HG03175 (cell line): ENCODE measurements at regions not wholly inside any gene's neighbourhood (a gene's known extent, or its start where the extent isn't known, plus 50 kb on each side); places are given as distances from the start of the nearest gene placed in this dataset.
"Not testable (repeated sequence)": the region's sequence is repeated elsewhere in the genome, so short reads cannot be mapped to it uniquely, and the experiment has no call there.

Experiments
- ATAC-seq: cut with Tn5 transposase; IDR thresholded peaks from one replicate; pipeline ENCODE4 v1.9.1; 2021; ENCODE audit warnings: mild to moderate bottlenecking, moderate library complexity; ENCODE audit not compliant: unreplicated experiment

DNA sequence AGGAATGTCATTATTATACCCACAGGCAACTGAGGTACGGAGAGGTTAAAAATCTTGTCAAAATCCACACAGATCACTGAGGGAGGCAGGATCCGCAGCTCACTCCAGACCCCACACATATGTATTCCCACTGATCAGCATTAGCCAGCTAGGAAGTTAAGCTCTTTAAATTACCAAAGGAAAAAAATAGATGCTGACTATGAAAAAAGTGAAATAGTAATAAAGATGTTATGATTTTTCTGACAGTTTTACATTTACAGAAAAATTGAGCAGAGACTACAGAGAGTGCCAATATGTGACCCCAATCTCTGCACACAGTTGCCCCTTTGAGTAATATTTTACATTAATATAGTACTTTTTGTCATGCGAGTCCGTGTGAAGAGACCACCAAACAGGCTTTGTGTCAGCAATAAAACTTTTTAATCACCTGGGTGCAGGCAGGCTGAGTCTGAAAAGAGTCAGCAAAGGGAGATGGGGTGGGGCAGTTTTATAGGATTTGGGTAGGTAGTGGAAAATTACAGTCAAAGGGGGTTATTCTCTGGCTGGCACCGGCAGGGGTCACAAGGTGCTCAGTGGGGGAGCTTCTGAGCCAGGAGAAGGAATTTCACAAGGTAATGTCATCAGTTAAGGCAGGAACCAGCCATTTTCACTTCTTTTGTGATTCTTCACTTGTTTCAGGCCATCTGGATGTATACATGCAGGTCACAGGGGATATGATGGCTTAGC, 61.9 kb upstream of the NAA35 start:
- not testable (repeated sequence) for ATAC-seq

- ATAC-seq = not testable (repeated sequence)
Measured at GRCh38 chr9:85880507-85880906, 60.4 kb upstream of the NAA35 start.

- no peak for ATAC-seq
Measured at GRCh38 chr9:85884256-85884655, 56.7 kb upstream of the NAA35 start.

GRCh38 chr9:85890962-85891361, 50.0 kb upstream of the NAA35 start:
- ATAC-seq = no peak
